Activated CD8-positive, alpha-beta memory T cell treated with anti-CD3 and anti-CD28 coated beads, Interleukin-2, amount 50 U/mL, for 48 hours (primary cell): ENCODE measurements at regions not wholly inside any gene's neighbourhood (a gene's known extent, or its start where the extent isn't known, plus 50 kb on each side); places are given as distances from the start of the nearest gene placed in this dataset.

Source experiments
- DNase-seq: peaks from one replicate; pipeline ENCODE4 v3.0.0-alpha.2; 2020

DNA sequence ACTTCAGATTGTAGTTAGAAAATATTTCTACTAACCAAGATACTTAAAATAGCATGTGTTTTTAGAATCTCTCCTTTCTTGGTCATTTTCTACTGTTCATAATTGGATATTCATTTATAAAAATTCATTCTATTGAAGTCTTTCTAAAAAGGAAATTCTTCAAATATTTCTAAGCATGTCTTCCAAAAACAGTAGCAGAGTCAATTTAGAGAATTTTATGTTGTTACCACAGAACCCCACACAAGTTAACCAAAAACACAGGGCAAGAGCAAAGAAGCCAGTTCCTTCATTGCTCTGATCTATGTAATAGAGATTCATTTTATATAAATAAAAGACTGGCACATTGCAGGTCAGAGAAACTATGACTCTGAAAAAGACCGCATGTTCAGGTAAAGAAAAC is 345.1 kb upstream of the PITX2 start:
- no peak for DNase-seq

DNA sequence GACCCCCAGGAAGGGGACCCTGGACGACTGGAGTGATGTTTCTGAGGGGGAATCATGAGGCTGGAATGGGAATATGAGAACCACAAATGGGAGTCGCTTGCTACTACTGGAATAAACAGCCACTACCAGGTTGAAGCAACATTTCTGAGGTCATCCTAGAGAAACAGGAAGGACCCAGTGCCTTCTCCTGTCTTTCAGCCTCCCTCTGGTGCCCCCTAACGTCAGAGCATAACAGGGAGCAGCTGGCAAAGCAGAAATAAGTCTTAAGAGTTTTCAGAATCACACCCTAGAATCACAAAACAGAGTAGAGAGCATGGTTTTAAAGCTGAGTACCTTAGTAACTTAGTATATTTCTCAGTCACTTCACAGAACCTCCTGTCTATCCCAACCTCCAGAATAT is 347.8 kb upstream of the PITX2 start:
- DNase-seq, result no peak

GRCh38 chr4:110975338-110975737 is 352.5 kb upstream of the PITX2 start:
- no peak for DNase-seq

DNA sequence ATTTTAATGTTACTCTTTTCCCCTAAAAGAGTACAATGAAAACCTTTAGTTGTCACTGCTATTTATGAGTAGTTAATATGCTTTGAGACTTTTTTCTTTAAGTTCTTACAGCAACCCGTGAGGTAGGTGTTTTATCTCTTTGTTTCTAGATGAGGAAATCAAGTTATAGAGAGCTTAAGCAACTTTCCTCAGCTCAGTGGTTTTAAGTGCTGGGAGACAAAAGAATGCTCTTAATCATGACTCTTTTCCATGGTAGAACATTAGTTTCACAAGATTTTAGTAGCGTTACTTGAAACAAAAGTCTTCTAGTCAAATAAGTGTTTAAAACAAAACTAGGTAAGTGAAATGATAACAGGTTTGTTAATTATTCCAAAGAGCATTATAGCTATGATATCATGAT is 354.7 kb upstream of the PITX2 start:
- no peak for DNase-seq

DNA sequence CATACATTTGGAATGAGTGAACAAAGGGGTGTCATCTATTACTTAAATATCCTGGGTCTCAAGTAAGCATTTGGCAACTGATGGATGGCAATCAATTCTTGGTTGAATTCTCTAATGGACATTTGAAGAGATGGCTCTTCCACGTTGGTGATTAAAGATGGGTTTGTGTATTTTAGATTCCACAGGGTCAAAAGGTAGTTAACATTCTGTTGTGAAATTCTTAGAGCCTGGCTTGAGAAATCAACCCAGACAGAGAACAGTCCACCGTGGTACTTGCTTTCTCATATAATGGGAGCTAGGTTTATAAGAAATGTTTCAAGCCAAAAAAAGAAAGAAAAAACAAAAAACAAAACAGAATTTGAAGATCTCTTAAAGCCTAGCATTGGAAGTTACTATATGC is 355.9 kb upstream of the PITX2 start:
- no peak for DNase-seq

GRCh38 chr4:110982486-110982885 is 359.6 kb upstream of the PITX2 start:
- no peak for DNase-seq

DNA sequence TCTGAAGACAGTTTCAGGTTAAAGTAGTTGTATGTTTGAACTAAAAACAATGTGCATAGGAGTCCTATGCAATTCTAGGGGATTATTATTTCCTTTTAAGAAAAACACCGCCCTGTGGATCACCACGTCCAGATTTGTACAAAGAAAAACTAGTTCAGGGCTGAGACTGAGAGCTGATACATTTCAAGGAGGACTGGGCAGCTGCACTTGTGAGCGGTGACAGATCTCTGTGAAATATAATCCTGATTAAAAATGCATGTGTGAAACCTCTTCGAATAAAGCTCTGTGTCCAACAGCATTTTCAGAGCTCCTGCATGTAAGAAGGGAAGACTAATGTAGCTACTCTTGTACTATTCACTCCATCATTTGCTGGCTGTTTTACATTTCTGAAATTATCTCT is 365.8 kb upstream of the PITX2 start:
- DNase-seq, result no peak

- no peak for DNase-seq
Measured at GRCh38 chr4:110989125-110989524, 366.2 kb upstream of the PITX2 start.

- no peak for DNase-seq
Measured at GRCh38 chr4:110994781-110995180, 371.9 kb upstream of the PITX2 start.

- DNase-seq, result no peak
Measured at GRCh38 chr4:110998320-110998719, 375.4 kb upstream of the PITX2 start.

GRCh38 chr4:111011458-111011857 is 388.6 kb upstream of the PITX2 start:
- no peak for DNase-seq

DNA sequence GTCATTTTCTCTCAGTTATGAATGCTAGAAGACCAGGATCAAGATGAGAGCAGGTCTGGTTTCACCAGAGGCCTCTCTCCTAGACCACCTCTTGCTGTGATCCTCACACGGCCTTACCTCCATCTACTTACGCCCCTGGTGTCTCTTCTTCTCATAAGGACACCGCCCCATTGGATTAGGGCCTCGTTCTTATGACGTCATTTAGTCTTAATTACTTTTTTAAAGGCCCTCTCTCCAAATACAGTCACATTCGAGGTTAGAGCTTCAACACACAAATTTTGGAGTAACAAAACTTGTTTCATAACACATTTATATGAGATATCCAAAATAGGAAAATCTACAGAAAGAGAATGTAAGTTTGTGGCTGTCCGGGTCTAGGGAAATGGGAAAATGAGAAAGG is 391.0 kb upstream of the PITX2 start:
- DNase-seq, result no peak

GRCh38 chr4:111014537-111014936 is 391.7 kb upstream of the PITX2 start:
- no peak for DNase-seq

GRCh38 chr4:111016416-111016815 is 393.5 kb upstream of the PITX2 start:
- DNase-seq, result no peak

DNA sequence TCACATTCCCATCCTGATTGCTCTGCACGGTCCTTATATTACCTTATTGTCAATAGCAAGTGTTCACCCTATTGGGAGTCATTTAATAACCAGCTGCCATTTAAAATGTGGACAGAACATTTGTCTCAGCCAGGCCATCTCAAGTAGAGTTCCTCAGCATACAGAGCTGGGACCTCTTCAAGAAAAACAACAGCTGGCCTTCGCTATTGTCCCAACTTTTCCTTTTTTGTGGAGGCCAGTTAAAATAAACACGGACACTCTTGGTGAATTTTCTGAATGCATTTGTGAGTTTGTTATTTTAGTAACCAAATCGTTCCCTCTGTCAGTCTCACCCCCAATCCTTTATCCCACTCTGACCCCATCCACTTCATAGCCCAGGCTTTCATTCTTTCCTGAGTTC is 395.3 kb upstream of the PITX2 start:
- no peak for DNase-seq

GRCh38 chr4:111020476-111020875 is 397.6 kb upstream of the PITX2 start:
- DNase-seq, result no peak

DNA sequence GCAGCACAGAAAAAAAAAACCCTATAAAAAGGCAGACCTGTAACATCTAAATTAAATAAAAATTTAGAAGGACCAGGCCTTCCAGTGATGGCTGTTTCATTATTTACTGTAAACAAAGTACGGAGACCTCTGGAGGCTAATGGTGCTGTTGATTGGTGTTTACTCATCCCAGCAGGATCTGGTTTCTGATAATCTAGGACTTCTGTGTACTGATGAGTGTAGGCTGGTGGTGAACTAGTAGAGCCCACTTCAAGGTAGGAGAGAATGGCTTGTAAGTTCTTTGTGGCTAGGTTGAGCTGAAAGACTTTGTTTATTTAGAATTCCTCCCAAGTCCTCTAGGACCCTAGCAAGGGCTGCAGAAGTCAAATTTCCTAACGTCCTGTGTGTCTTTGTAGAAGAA is 398.1 kb upstream of the PITX2 start:
- no peak for DNase-seq

- no peak for DNase-seq
Measured at GRCh38 chr4:111022758-111023157, 399.9 kb upstream of the PITX2 start.

- DNase-seq, result no peak
Measured at GRCh38 chr4:111027526-111027925, 404.6 kb upstream of the PITX2 start.

DNA sequence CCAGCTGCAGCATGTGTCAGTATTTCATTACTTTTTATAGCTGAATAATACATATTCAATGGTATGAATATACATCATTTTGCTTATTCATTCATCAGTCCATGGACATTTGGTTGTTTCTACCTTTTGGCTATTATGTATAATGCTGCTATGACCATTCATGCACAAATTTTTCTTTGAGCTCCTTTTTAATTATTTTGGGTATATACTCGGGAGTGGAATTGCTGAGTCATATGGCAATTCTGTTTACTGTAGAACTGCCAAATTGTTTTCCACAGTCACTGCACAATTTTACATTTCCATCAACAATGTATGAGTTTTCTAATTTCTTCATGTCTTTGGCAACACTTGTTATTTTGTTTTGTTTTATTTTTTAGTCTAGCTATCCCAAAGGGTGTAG is 405.9 kb upstream of the PITX2 start:
- DNase-seq, result no peak

GRCh38 chr4:111031001-111031579 is 408.2 kb upstream of the PITX2 start:
- no peak for DNase-seq

GRCh38 chr4:111031596-111031995 is 408.7 kb upstream of the PITX2 start:
- DNase-seq, result no peak

- no peak for DNase-seq
Measured at GRCh38 chr4:111037591-111038360, 414.9 kb upstream of the PITX2 start.

- DNase-seq, result no peak
Measured at GRCh38 chr4:111040904-111041303, 418.0 kb upstream of the PITX2 start.

GRCh38 chr4:111043286-111043685 is 420.4 kb upstream of the PITX2 start:
- no peak for DNase-seq
